Astrocyte of the cerebellum (primary cell): ENCODE measurements at regions not wholly inside any gene's neighbourhood (a gene's known extent, or its start where the extent isn't known, plus 50 kb on each side); places are given as distances from the start of the nearest gene placed in this dataset.

Experiments
- DNase-seq: peaks from one replicate; pipeline ENCODE4 v3.0.0-alpha.2; 2011; ENCODE audit warnings: low read depth
- H3K4me3 ChIP-seq: 2 replicates; pipeline ENCODE4 v1.5.1; 2011; ENCODE audit warnings: mild to moderate bottlenecking, low read depth, low read length, moderate library complexity
- in situ Hi-C: cut with HindIII; loops from 2 replicates; pipeline ENCODE4 v1.10.0; 2017; ENCODE audit warnings: low sequenced_read_pairs
- TF ChIP-seq, protein P1 (sequence below): IDR thresholded peaks from 2 replicates; pipeline ENCODE4 v1.5.1; 2012; ENCODE audit warnings: low read length, low read depth, moderate library complexity, mild to moderate bottlenecking; ENCODE audit errors: missing control alignments

DNA sequence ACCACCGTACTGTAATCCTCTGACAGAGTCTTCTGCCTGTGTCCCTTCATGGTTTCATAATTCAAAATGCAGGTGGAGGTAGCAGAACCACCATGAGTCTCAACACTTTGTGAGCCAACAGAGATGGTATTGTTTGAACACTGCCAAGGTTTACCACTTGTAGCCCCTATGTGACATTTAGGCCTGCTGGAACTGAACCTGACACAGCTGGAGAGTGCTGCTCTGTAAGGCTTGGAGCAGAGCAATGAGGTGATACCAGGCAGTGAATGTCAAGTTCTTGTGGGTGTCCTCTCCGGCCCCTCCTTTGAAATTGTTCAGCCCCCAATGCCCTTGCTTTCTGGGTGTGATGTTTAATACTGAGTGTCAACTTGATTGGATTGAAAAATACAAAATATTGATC, 1042.9 kb downstream of the ARAP2 start:
- TF ChIP-seq, protein P1, sequence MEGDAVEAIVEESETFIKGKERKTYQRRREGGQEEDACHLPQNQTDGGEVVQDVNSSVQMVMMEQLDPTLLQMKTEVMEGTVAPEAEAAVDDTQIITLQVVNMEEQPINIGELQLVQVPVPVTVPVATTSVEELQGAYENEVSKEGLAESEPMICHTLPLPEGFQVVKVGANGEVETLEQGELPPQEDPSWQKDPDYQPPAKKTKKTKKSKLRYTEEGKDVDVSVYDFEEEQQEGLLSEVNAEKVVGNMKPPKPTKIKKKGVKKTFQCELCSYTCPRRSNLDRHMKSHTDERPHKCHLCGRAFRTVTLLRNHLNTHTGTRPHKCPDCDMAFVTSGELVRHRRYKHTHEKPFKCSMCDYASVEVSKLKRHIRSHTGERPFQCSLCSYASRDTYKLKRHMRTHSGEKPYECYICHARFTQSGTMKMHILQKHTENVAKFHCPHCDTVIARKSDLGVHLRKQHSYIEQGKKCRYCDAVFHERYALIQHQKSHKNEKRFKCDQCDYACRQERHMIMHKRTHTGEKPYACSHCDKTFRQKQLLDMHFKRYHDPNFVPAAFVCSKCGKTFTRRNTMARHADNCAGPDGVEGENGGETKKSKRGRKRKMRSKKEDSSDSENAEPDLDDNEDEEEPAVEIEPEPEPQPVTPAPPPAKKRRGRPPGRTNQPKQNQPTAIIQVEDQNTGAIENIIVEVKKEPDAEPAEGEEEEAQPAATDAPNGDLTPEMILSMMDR = no peak

GRCh38 chr4:35216636-35217035, 1027.7 kb downstream of the ARAP2 start:
- TF ChIP-seq, protein P1 = no peak
- in situ Hi-C loops = no loop called here
- no peak for DNase-seq
- H3K4me3 ChIP-seq = no peak overlapping the region

More for the DNA sequence above, 1042.9 kb downstream of the ARAP2 start:
- in situ Hi-C loops = no loop called here
- H3K4me3 ChIP-seq = no peak overlapping the region
- DNase-seq = no peak

- H3K4me3 ChIP-seq = no peak overlapping the region
- no peak for DNase-seq
- in situ Hi-C loops = no loop called here
- TF ChIP-seq, protein P1 = no peak
Measured at GRCh38 chr4:35217331-35217730, 1027.0 kb downstream of the ARAP2 start.

DNA sequence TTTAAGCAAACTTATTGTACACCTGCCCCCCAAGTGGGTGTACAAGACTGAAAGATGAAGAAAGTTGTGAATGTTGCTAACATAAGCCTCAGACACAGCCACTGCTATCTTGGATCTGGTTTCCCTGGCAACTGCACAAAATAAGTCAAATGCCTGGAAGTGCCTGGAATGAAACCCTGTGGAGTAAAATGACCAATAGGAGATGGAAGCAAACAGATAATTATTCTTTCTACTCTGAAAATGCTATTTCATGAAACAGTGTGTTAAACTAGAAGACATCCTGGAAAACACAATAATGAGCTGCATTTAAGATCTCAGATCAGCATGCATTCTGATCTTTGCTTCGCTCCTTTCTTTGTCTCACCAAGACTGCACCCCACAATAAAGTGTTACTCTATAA, 1016.0 kb downstream of the ARAP2 start:
- TF ChIP-seq, protein P1 = no peak

DNA sequence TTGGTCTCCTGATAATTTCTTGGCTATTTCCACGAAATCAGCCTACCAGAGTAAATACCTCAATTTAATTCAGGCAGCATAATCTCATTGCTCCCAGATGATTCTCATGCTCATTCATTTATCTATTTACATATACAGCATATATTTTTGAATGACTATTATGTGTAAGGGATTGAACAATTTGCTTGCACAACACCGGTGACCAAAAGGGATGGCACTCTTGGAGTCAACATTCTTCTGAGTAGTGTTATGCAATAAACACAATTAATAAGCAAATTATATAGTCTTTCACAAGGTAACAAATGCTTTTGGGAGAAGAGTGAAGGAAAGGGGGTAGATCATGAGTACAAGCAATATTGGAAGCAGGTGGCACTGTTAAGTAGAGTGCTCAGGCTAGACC, 1015.3 kb downstream of the ARAP2 start:
- no peak overlapping the region for H3K4me3 ChIP-seq
- TF ChIP-seq, protein P1 = no peak
- in situ Hi-C loops = no loop called here
- DNase-seq = no peak

More for the DNA sequence above, 1016.0 kb downstream of the ARAP2 start:
- in situ Hi-C loops = no loop called here
- no peak for DNase-seq
- no peak overlapping the region for H3K4me3 ChIP-seq

- no peak for DNase-seq
- TF ChIP-seq, protein P1 = no peak
- in situ Hi-C loops = no loop called here
Measured at GRCh38 chr4:35237924-35238323, 1006.4 kb downstream of the ARAP2 start.

DNA sequence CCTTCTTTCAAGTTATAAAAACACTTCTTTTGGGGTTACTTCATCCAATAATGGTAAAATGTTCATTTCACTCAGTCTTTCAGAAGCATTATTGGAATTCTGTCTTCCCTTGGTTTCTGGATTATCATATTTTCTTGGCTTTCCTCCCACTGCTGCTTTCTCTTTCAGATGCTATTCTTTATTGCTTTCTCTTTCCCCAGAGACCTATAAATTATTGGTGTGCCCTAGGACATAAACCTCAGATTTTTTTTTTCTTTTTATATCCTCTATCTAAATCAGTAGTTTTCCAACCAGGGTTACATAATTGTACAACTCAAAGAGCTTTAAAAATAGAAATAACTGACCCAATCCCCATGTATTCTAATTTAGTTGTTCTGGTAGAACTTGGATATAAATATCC, 1005.5 kb downstream of the ARAP2 start:
- H3K4me3 ChIP-seq = no peak overlapping the region
- DNase-seq = no peak
- TF ChIP-seq, protein P1 = no peak
- in situ Hi-C loops = no loop called here

More at GRCh38 chr4:35237924-35238323, 1006.4 kb downstream of the ARAP2 start:
- no peak overlapping the region for H3K4me3 ChIP-seq
